ENCODE measurements at regions not wholly inside any gene's neighbourhood (a gene's known extent, or its start where the extent isn't known, plus 50 kb on each side); places are given as distances from the start of the nearest gene placed in this dataset.
"Not testable (repeated sequence)": the region's sequence is repeated elsewhere in the genome, so short reads cannot be mapped to it uniquely, and the experiment has no call there.

DNA sequence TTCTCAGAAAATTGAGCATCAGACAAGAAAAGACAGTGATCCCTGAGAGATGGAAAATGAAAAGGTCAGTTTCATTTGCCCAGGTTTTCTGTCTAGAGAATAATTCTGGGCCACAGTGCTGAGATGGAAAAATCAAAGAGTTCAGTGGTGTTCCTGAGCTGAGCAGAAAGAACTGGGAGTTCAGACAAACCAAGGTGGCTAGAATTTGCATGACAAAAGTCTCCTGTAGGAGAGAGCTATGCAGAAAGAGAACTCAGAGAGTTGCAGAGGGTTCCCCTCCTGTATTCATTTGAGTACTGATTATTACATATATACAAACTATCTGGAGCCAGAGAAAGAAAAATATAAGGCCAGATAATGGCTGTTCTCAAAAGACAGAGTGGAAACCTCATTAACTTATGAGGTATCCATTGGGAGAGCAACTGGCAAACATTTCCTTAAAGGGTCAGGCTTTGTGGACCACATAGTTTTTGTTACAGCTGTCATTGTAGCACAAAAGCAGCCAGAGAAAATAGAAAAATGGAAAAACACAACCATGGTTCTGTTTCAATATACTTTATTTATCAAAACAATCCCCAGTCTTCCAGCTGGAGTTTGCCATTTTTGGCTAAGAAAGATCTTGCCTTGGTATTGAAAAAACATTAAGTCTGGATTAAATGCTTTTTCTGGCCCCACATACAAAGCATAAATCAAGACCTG lies 1004.1 kb downstream of the TBL1XR1 start:
- DNase-seq (ENCODE audit: low read depth): no peak

DNA sequence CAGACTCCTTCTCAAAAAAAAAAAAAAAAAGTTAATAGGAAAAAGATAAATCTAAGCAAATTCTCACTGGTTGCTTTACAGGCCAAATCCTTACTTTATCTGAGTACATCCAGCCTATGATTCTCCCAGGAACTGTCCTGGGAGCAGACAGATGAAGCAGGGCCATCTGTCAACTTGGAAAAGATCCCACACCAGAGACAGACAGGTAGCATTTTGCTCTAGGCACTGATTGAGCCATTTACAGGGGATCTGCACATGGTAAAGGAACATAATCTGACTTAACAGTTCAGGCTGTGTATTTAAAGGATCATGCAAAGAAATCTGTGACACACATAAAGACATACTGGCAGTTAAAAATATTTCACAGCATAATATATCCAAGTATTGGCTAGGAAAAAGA lies 1006.5 kb downstream of the TBL1XR1 start:
- no peak for DNase-seq (ENCODE audit: low read depth)

DNA sequence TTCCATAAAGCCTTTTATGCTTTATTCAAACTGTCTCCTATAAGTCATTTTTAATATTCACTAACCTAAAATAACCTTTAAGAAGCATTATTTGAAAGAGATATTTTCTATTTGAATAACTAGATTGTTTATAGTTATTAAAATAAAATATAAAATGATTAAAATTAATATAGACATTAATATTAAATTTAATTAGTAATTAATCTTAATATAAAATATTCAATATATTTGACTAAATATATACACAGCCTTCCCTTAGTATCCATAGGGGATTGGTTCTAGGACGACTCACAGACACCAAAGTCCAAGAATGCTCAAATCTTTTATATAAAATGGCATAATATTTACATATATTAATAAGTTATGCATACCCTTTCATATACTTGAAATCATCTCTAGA lies 1014.1 kb downstream of the TBL1XR1 start:
- no peak for DNase-seq (ENCODE audit: low read depth)

DNA sequence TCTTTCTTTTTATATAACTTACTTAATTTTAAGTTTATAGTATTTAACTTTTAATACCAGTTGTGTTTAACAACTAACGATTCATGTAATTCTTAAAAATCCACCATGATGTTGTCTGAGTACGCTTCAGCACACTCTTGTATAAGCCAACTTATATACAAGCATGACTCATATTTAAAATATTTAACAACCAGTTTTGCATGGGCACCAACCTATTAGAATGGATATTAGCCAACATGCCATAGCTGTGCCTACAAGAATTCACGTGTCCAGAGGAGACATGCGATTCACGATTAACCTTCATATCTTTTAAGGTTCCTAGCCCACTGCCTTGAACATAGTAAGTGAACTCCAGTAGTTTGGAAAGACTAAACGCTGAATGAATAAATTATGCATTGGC lies 1023.2 kb downstream of the TBL1XR1 start:
- no peak for DNase-seq (ENCODE audit: low read depth)

DNA sequence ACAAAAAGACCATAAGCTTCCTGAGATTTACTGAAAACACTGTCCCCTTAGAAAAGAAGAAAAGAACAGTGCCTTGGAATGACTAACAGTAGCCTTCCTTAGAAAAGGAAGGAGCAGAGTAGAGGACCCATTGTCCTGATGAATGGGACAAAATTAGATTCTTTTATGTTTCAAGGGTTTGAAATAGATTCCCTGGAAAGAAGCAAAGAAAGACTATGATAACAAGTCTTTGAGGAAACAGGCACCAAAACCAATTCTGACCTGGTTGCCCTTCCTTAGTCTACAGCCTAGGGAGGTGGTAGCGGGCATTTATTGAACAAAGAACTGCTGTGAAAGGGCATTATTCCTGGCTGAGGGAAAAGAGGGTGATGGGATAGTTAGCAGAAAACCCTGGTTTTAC lies 1024.8 kb downstream of the TBL1XR1 start:
- no peak for DNase-seq (ENCODE audit: low read depth)

DNA sequence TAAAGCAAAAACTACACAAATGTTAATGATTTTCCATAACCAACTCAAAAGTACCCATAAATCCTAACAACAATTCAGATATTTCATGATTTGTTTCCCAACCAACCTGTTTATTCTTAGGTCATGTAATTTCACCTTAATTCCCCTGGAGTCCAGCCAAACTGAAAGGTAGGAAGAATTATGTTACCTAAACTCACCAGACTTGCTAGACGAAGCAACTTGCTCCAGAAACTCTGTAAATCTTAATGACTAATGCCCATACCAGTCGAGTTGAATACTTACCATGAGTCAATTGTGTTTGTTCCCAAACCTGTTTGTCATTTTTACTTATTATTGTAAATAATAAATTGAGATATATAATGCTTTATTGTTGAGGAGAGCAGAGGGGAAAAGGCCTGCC lies 1030.0 kb downstream of the TBL1XR1 start:
- no peak for DNase-seq (ENCODE audit: low read depth)

DNA sequence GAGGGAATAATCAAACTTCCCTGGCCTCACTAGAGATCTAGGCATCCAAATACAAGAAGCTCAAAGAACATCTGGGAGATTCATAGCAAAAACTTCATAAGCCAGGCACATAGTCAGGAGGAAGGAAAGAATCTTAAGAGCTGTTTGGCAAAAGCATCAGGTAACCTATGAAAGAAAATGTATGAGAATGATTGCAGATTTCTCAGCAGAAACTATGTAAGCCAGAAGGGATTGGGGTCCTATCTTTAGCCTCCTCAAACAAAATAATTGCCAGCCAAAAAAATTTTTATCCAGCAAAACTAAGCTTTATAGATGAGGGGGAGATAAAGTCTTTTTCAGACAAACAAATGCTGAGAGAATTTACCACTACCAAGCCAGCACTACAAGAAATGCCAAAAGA lies 1036.3 kb downstream of the TBL1XR1 start:
- DNase-seq (ENCODE audit: low read depth): no peak

DNA sequence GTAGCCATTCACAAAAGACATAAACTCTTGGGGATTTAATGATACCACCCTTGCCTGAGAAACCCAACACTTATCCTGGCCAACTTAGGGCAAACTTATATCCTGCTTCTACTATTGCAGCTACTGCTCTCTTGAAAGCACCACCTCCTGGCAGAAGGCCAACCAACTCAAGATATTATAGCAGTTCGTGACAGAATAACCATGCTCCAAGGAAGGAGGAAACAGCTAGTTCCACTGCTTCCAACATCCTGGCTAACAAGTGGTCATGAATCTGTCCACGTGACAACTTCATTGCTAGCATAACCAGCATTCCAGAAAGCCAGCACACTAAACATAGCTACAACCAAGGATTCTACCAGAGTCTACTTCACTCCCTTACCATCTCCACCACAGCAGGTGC lies 1037.5 kb downstream of the TBL1XR1 start:
- DNase-seq (ENCODE audit: low read depth): no peak

DNA sequence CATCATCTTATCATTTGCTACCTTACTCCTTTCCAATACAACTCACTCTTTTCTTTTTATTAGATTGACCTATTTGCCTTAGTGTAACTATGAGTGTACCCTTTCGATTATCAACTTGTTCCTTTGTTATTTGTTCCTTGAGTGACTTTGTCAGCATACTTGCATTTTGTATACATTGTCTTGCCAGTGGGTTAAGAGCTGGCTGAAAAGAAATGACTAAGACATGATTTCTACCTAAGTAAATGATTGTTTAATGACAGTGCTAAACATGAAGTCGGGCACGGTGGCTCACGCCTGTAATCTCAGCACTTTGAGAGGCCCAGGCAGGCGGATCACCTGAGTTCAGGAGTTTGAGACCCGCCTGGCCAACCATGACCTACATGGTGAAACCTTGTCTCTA lies 1042.3 kb downstream of the TBL1XR1 start:
- no peak for DNase-seq (ENCODE audit: low read depth)

DNA sequence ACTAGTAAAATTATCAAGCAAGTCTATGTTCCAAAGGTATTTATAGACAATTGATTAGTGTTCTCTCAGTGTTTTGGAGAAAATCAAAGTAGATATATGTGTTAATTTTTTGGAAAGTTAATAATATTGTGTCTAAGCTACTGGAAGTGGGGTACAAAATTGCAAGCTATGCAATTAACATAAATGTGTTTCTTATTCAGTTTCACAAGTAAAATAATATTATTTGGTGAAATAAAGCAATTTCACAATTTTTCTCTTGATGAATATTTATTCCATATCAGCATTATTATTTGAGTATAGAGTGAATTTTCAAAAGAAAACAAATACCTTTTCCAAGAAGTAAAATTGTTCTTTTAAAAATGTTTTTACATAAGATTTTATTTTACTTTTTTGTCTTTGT lies 1047.7 kb downstream of the TBL1XR1 start:
- DNase-seq (ENCODE audit: low read depth): no peak

DNA sequence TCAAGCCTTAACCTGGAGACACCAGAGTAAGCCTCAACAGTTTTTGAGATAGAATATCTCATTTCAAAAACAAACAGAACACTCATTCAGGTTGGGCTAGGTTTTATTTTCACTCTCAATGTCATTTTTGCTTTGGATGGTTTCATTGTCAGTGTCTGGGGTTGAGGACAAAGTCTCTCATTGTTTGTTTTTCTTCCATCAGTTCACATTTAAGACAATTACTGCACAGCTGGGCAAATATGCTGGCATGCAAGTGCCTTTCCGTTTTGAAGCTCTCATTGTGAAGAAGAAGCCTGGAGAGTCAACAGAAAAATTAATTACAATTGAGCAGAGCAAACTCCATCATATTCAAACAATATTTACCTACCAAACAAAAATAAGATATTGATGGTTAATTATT lies 1050.0 kb downstream of the TBL1XR1 start:
- no peak for DNase-seq (ENCODE audit: low read depth)

DNA sequence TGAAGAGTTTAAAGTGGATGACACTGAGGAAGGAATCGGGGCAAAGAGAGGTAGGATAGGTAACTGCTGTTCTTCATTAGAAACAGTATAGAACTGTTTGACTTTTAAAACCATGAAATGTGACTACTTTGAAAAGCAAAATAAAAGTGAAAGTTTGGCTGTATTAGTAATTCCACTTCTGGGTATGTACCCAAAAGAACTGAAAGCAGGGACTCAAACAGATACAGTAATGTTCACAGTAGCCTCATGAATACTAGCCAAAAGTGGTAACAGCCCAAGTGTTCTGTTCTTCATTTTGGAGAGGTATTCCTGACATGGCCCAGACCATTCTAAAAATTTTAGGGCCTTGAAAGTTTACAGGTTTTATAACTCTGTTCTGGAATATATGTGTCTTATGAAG lies 1055.4 kb downstream of the TBL1XR1 start:
- DNase-seq (ENCODE audit: low read depth): no peak

DNA sequence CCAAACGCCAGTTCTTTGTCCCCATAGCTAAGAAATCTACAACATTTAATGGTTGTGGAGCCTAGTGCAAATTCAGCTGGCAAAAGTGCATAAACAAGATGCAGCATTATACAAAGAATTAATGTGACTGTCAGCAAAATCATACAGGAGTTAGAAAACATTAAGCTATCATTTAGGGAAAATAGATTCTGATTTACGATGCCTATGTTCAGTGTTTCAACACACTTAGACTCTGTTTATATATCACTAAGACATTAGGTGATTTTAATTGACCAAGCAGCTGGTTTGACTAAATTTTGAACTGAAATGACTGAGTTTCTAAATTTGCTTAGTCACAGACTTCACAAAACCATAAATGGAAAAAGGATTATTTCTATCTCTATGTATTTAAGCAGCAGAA lies 1076.8 kb downstream of the TBL1XR1 start:
- no peak for DNase-seq (ENCODE audit: low read depth)

DNA sequence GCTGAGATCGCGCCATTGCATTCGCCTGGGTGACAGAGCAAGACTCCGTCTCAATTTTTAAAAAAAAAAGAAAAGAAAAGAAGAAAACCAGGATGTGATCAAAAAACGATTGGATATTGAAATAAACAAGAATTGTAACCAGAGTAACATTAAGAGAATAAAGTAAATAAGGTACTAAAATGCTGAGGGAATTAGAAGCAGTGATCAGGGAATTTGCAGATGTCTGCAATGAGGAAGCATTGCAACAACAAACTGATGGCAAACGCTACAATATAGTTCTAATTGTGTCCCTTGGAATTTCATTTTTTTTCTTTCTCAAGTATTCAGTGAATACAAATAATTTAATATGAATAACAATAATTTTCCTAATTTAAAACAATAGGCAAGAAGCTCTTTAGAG lies 1077.5 kb downstream of the TBL1XR1 start:
- DNase-seq (ENCODE audit: low read depth): no peak

DNA sequence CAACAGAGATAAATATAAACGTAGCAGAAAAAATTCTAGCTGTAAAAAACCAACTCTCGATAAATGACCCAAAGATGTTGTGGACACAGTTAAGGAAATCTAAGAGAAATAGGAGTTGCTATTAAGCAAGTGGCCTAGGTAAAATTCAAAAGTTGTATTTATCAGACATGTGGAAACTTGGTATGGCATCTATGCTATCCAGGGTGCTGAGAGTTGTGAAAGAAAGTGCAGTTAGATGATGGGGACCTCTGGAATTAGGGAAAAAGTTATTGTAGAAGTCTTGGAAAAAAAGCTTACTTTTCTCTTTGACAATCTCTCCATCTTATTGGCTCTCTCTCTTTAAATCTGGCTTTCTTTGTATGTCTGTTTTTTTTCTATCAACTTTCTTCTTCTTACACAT lies 1090.9 kb downstream of the TBL1XR1 start:
- no peak for DNase-seq (ENCODE audit: low read depth)

DNA sequence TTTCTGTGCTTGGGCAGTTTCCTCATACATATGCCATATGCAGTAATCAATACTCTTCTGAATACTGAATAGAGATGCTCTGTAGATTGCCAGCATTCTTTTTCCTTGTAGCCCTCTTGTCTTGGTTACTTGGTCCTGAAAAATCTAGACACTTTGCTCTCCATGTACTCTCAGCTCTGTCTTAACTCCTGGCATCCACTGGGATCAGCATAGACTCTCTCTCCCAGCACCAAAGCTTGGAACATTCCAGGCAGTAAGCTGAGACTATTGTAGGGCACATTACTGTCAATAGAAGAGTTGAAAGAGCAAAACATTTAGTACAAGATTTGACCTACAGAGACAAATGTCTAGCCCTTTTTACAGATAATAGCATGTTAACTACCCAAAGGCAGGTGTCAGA lies 1100.3 kb downstream of the TBL1XR1 start:
- no peak for DNase-seq (ENCODE audit: low read depth)

DNA sequence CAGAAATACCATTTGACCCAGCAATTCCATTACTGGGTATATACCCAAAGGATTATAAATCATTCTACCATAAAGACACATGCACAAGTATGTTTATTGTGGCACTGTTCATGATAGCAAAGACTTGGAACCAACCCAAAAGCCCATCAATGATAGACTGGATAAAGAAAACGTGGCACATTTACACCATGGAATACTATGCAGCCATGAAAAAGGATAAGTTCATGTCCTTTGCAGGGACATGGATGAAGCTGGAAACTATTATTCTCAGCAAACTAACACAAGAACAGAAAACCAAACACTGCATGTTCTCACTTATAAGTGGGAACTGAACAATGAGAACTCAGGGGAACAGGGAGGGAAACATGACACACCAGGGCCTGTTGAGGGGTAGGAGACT lies 1103.4 kb downstream of the TBL1XR1 start:
- not testable (repeated sequence) for DNase-seq (ENCODE audit: low read depth)

DNA sequence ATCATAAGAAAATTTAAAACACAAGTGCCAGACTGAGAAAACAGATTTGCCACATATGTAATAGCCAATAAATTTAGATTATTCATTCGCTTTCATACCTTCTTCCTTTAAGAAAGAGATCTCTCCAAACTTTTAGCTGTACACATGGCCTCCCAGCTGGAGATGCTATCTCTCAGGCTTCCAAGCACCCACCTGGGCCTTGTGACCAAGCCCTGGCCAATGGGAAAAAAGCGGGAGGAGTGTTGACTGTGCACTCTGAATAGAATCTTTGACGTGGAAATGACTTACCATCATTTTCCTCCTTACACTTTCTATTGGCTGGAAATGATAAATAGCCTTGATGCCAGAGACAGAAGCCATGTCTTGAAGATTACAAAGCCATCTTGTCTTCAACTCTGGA lies 1106.6 kb downstream of the TBL1XR1 start:
- DNase-seq (ENCODE audit: low read depth): no peak

DNA sequence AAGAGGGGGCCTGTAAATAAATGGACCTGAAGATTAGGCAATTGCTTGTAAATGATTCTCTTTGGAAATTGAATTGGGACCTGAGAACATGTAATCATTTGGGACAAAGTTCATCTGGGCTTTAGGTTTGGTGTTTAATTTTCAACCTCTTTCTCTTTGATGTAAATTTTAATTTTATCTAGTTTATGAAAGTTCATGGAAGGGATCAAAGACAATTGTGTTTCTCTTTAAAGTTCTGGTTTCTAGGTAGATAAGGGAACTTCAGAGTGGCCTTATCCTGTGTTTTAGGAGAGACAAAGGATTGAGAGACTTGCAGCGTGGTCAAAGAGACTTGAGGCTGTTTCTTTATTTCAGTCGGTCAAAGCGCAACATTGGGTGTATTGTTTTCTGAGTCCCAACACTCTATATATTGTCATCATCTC lies 1108.3 kb downstream of the TBL1XR1 start:
- DNase-seq (ENCODE audit: low read depth): no peak

DNA sequence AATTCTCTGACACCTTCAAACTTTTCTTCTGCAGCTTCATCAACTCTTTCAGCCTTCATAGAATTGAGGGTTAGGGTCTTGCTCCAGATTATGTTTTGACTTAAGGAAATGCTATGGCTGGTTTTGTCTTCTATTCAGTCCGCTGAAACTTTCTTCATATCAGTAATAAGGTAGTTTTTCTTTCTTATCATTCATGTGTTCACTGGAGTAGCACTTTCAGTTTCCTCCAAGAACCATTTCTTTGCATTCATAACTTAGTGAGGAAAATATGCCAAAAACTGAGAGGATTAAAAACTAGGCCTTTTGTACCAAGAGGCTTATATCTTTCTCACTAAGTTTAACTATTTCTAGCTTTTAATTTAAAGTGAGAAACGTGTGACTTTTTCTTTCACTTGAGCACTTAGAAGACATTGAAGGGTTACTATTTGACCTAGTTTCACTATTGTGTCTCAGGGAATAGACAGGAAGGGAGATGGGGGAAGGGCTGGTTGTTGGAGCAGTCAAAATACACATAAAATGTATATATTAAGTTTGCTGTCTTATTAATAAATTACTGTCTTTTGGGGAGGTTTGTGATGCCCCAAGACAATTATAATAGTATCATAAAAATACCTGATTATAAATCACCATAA lies 1110.1 kb downstream of the TBL1XR1 start:
- DNase-seq (ENCODE audit: low read depth): no peak

DNA sequence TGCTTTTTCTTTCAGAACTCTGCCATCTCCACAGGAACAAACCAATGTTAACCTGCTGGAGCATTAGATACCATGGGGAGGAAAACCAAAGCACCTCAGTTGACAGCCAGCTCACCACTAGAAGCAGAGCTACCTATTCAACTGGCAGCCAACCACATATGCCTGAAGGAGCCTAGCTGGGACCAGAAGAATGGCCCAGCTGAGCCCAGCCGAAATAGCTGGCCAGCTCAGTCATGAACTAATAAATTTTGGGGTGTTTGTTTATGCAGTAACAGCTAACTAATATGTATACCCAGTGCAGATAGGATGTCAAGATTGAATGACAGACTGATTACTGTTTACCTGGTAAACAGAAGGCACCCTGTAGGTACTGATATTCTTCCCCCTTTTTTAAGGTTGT lies 1117.5 kb downstream of the TBL1XR1 start:
- DNase-seq (ENCODE audit: low read depth): no peak

DNA sequence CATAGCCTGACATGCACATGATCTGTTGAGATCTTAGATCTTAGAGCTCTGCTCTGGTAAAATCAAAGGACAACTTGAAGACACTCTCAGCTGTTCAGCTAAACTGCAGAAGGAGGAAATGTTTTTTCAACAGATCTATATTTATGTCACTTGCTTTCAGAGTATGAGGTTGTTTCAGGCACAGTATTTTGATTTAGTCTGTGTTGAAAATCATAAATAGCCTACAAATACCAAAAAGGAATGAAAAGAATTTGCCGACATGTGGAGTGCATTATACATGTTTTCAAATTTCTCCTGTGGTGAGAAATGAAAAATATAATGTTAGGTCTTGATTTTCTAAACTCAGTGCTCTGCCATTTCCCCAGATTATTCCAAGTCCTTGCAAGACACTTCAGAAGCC lies 1118.4 kb downstream of the TBL1XR1 start:
- no peak for DNase-seq (ENCODE audit: low read depth)

DNA sequence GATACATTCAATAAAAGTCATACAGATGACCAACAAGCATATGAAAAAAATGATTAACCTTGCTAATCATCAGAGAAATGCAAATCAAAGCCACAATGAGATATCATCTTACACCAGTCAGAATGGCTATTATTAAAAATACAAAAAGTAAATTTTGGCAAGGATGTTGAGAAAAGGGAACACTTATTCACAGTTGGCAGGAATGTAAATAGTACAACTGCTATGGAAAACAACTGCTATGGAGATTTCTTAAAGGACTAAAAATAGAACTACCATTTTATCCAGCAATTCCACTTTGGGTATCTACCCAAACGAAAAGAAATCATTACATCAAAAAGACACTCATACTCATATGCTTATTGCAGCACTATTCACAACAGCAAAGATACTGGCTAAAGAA lies 1121.8 kb downstream of the TBL1XR1 start:
- DNase-seq (ENCODE audit: low read depth): no peak

DNA sequence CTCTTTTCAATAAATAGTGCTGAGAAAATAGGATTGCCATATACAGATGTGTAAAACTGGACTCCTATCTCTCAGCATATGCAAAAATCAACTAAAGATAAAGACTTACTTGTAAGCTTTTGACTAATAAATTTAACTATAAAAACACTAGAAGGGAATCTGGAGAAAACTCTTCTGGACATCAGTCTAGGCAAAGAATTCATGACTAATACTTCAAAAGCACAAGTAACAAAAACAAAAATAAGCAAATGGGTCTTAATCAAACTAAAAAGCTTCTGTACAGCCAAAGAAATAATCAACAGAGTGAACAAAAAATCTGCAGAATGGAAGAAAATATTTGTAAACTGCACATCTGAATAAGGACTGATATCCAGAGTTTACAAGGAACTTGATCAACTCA lies 1122.2 kb downstream of the TBL1XR1 start:
- no peak for DNase-seq (ENCODE audit: low read depth)

Measured in iris pigment epithelial cell (primary cell).